T-helper 17 cell (primary cell): ENCODE measurements at regions not wholly inside any gene's neighbourhood (a gene's known extent, or its start where the extent isn't known, plus 50 kb on each side); places are given as distances from the start of the nearest gene placed in this dataset.
"Not testable (repeated sequence)": the region's sequence is repeated elsewhere in the genome, so short reads cannot be mapped to it uniquely, and the experiment has no call there.

Experiments
- ATAC-seq: fragments of 150-1000 bp; cut with Tn5 transposase; 2 replicates; pipeline ENCODE4 v1.10.0; 2021; ENCODE audit warnings: mild to moderate bottlenecking, moderate library complexity
- DNase-seq, 3 donors: peaks; one replicate each; pipeline versions ENCODE4 v3.0.0 to v3.0.0-alpha.2; 2020 to 2021
- H3K9me3 ChIP-seq: one replicate; pipeline ENCODE4 v1.7.0; 2013; ENCODE audit warnings: low read length, mild to moderate bottlenecking; ENCODE audit not compliant: control insufficient read depth, poor library complexity, severe bottlenecking
- H3K27ac Mint-ChIP-seq: one replicate; pipeline ENCODE4 v1.8.0; 2022; ENCODE audit warnings: mild to moderate bottlenecking, moderate library complexity, mixed read lengths
- H3K27me3 Mint-ChIP-seq: one replicate; pipeline ENCODE4 v1.8.0; 2022; ENCODE audit warnings: mixed read lengths
- H3K36me3 Mint-ChIP-seq: one replicate; pipeline ENCODE4 v1.8.0; 2022; ENCODE audit warnings: low read depth, mixed read lengths
- H3K4me1 Mint-ChIP-seq: one replicate; pipeline ENCODE4 v1.8.0; 2022; ENCODE audit warnings: mild to moderate bottlenecking, mixed read lengths
- H3K4me3 Mint-ChIP-seq: one replicate; pipeline ENCODE4 v1.8.0; 2022; ENCODE audit warnings: mild to moderate bottlenecking, moderate library complexity, mixed read lengths

DNA sequence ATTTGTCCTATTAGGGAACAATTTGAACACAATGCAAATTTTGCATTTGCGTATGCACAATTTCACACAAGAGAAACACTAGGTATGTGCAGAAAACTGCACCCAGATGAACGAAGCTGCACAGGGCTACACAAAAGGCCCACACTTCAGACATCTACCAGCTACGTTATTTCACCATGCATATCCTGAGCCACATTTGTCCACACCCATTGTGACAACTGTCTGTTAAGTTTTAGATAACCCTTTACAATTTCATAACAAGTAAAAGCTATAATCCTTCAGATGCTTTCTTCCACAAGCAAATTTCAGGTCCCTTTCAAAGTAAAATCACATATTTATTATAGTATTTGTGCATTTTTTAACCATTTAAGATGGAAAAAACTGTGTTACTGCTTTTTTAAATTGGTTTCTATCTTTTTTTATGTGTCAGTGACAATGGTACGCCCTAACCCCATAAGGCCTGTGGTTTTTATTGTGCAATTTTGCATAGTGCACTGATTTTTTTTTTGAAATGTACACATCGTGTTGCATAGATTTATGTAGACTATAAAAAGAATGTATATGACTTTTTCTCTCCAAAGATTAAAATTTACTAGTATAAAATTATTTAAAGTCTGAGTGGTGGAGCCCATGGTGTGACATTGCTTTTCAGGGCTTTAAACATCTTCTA lies 87.8 kb upstream of the BTG1 start:
- Mint-ChIP-seq H3K27me3 (no peaks in the 10 kb centered on the region), H3K4me3 (no peak overlapping the region), H3K36me3 (no peaks in the 10 kb centered on the region), H3K27ac (no peak overlapping the region), H3K4me1 (no peaks in the 10 kb centered on the region)
- H3K9me3 ChIP-seq, result no peaks in the 10 kb centered on the region
- DNase-seq, result no peak
- no peak for ATAC-seq

DNA sequence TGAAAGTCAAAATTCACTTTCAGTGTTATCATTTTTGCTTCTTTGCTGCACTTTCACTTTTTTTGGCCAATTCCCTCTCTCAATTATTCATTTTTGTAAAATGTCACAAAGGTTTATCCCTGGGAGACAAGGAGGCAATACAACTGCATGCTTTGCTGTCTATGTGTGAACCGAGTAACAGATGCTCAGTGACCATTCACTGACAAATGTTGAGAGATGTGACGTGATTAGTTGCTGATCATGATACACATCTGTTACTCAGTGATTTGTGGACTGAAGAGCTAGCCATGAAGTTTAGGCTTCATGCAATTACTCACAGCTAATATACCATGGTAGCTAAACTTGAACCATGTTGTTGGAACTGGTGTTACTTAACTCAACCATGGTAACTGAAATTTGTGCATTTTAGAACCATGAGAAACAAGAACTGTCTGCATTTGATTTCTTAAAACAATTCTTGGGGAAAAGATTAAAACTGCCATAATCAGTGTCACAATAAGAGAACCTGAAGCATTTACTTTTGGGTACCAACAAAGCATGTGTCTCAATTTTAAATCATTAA lies 86.8 kb upstream of the BTG1 start:
- H3K9me3 ChIP-seq, H3K27ac Mint-ChIP-seq, DNase-seq, H3K4me3 Mint-ChIP-seq, H3K4me1 Mint-ChIP-seq, ATAC-seq, H3K27me3 Mint-ChIP-seq, H3K36me3 Mint-ChIP-seq: not testable (repeated sequence)

DNA sequence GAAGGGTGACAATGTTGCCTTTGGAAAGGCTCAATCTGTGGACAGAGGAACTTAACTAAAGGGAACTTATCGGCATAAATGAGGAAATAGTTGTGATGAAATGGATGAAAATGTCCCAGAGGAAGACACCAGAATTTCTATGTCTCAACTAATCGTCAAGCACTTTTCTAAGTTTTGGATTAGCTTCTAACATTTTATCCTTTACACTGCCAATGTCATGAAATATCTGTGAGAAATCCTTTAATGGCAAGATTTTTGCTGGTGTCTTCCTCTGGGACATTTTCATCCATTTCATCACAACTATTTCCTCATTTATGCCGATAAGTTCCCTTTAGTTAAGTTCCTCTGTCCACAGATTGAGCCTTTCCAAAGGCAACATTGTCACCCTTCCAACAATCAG lies 86.3 kb upstream of the BTG1 start:
- not testable (repeated sequence) for H3K9me3 ChIP-seq, ATAC-seq, H3K4me3 Mint-ChIP-seq, H3K27me3 Mint-ChIP-seq, H3K36me3 Mint-ChIP-seq, DNase-seq, H3K27ac Mint-ChIP-seq, H3K4me1 Mint-ChIP-seq

DNA sequence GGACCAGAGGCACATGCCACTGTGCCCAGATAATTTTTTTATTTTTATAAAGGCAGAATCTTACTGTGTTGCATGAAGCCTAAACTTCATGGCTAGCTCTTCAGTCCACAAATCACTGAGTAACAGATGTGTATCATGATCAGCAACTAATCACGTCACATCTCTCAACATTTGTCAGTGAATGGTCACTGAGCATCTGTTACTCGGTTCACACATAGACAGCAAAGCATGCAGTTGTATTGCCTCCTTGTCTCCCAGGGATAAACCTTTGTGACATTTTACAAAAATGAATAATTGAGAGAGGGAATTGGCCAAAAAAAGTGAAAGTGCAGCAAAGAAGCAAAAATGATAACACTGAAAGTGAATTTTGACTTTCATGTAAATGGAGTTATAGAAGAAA lies 85.9 kb upstream of the BTG1 start:
- not testable (repeated sequence) for H3K4me1 Mint-ChIP-seq, ATAC-seq, H3K36me3 Mint-ChIP-seq, H3K27ac Mint-ChIP-seq, H3K27me3 Mint-ChIP-seq, DNase-seq, H3K9me3 ChIP-seq, H3K4me3 Mint-ChIP-seq

DNA sequence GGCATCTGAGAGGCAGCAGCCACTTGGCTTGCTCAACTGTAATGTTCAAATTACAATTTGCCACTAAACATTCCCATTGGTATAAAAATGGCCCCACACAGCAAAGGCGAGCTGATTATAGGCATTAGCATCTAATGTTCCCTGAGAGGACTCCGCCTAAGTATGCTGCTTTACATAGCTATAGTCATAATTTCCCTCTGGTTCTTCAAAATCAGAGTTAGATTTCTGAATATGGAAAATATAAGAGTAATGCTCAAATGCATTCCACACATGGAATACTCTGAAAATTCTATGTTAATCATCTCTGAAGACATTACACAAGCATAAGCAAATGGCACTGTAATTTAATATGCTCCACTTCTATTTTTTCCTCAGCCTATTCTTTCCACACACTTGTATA lies 83.7 kb upstream of the BTG1 start:
- ATAC-seq (no peak), DNase-seq (no peak)
- H3K4me1 Mint-ChIP-seq, result no peaks in the 10 kb centered on the region
- H3K9me3 ChIP-seq, result no peaks in the 10 kb centered on the region
- H3K27ac Mint-ChIP-seq, result no peak overlapping the region
- H3K4me3 Mint-ChIP-seq, result no peak overlapping the region
- no peaks in the 10 kb centered on the region for H3K27me3 Mint-ChIP-seq
- no peaks in the 10 kb centered on the region for H3K36me3 Mint-ChIP-seq

DNA sequence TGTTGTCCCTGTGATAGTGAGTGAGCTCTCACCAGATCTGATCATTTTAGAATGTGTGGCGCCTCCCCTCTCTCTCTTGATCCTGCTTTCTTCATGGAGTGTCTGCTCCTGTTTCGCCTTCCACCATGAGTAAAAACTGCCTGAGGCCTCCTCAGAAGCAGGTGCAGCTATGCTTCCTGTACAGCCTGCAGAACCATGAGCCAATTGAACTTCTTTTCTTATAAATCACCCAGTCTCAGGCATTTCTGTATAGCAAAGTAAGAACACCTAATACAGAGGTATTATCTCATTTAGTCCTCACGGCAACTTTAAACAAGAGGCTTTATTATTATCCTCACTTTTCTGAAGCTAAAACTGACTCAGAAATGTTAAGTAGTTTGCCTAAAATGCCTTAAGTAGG lies 81.3 kb upstream of the BTG1 start:
- no peak for DNase-seq
- no peaks in the 10 kb centered on the region for H3K27me3 Mint-ChIP-seq
- H3K9me3 ChIP-seq, result no peaks in the 10 kb centered on the region
- H3K4me1 Mint-ChIP-seq, result no peaks in the 10 kb centered on the region
- no peaks in the 10 kb centered on the region for H3K36me3 Mint-ChIP-seq
- no peak overlapping the region for H3K4me3 Mint-ChIP-seq
- ATAC-seq, result no peak
- H3K27ac Mint-ChIP-seq, result no peak overlapping the region

DNA sequence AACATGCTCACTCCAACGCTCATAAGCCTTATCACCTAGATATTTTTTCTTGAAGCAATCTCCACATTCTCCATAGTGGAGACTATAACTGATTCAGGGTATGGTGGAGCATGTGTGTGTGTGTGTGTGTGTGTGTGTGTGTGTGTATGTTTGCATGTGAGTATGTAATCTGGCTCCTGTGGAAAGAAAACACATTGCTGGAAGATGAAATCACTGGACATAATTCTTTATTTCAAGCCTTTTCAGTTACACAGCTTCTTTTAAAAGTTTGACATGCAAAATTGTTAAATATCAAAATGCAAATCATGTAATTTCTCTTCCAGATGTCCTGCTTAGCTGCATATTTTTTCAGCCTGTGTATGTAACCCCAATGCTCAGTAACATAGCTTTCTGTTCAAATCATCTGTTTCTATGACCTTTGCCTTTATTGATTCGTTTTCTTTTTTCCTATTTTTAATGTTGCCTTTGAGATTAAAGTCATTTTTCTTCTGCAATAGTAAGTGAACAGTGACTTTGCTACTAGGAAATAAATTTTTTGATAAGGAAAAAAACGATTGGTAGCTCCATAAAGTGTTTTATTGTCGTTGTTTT lies 80.5 kb upstream of the BTG1 start:
- Mint-ChIP-seq H3K27ac (no peak overlapping the region), H3K36me3 (no peaks in the 10 kb centered on the region), H3K27me3 (no peaks in the 10 kb centered on the region), H3K4me3 (no peak overlapping the region), H3K4me1 (no peaks in the 10 kb centered on the region)
- no peak for DNase-seq
- no peak for ATAC-seq
- H3K9me3 ChIP-seq, result no peaks in the 10 kb centered on the region

DNA sequence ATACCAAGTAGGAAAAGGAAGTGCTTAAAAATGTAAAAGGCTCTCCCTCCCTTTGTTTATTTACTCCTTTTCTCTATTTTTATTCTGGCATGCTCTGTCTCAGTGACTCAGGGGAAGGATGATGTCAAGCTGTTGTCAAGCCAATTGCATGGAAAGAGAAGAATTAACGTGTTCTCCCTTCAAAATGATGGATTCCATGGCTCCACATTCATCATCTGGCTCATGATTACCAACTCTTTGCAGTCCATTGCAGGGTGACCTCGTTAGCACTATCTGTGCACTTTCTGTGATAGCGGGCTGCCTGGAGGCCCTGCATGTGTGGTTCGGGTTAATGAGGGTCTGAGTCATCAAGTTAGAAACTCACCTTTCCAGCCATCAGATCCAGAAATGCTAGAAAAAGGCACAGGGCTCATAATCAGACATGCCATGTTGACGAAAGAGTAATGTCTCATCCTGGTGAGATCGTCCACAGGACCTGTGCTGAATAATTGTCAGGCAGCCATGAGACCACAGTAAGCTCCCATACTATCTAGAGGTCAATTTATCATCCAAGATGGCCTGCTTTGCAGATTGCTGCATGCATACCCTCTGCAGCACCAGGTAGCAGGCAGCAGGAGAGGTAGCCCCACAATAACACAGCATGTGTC lies 79.2 kb upstream of the BTG1 start:
- H3K9me3 ChIP-seq, result no peaks in the 10 kb centered on the region
- Mint-ChIP-seq H3K4me3 (no peak overlapping the region), H3K27me3 (no peaks in the 10 kb centered on the region), H3K36me3 (peaks cover 2% of the 10 kb centered on the region), H3K4me1 (no peaks in the 10 kb centered on the region), H3K27ac (no peak overlapping the region)
- DNase-seq (no peak), ATAC-seq (no peak)

DNA sequence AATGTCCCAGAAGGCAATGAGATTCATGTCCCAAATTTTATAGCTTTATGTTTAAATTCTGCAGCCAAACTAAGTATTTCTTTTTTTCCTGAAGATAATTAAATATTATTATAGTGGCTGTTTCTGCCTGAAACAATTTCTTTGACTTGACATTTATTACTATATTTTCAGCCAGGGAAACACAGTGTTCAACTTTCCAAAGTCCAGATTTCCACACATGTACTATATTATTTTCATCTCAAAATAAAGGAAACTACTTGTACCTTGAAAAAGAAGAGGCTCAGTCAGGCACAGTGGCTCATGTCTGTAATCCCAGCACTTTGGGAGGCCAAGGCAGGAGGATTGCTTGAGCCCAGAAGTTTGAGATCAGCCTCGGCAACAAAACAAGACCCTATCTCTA lies 77.8 kb upstream of the BTG1 start:
- Mint-ChIP-seq H3K36me3 (peaks cover 2% of the 10 kb centered on the region), H3K27me3 (no peaks in the 10 kb centered on the region), H3K4me3 (no peak overlapping the region), H3K4me1 (no peaks in the 10 kb centered on the region), H3K27ac (no peak overlapping the region)
- no peaks in the 10 kb centered on the region for H3K9me3 ChIP-seq
- ATAC-seq, result no peak
- no peak for DNase-seq

DNA sequence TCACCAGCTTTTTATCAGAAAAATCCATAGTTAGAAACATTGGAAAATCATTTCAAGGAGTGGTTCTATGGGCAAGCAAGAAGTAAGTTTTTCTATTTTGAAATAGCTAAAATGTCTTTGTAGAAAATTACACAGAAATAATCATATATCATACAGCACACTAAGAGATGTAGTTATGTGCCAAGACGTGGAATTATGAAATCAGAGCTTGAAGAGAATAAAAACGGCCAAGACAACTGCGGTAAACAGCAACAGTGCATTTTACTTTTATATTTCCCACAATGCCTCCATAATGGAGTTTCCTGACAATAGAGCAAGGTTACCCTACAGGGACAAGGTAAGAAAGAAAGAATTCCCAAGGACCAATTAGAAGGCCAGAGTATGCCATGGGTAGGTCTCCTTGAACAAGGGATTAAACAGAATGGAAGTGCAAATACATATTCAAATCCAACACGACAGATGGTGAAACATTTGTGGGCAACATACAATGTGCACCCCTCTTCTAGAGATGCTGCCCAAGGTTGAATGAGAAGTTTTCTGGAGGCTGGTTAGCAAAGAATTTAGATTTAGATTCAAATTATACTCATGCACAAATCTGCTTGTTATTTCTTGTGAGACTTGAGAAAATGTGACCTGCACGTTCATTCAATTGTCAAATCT lies 76.1 kb upstream of the BTG1 start:
- ATAC-seq (no peak), DNase-seq (no peak)
- H3K4me1 Mint-ChIP-seq, result no peaks in the 10 kb centered on the region
- H3K27me3 Mint-ChIP-seq, result no peaks in the 10 kb centered on the region
- peaks cover 2% of the 10 kb centered on the region for H3K36me3 Mint-ChIP-seq
- H3K27ac Mint-ChIP-seq, result no peak overlapping the region
- H3K4me3 Mint-ChIP-seq, result no peak overlapping the region
- H3K9me3 ChIP-seq, result no peaks in the 10 kb centered on the region

DNA sequence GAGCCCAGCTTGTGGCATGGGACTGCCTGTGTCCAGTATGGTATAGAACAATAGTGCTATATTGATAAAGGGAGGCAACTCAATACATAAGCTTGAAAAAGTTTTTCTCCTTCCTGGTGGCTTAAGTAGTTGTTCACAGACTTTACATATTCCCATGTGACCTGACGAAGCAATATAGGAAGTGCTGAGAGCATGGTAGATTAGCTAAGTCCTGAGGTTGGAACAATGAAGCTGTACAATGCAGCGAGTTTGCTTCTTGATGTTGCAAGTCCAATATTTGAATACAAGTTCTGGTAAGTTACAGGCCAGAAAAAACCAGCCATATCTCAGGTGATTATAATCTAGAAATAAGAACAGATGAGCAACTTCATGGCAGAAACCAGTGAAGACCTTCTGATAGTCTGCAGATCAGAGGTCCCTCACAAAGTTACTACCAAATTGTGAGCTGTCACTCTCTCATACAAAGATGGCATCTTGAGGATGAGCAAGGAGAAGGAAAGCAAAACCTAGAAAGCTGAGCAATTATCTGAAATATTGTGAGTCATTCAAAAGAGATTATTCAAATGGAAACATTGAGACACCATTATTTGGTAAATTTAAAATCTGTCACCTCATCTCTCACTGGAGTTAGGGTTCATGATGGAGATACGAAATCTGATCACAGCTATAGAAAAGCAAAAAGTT lies 72.9 kb upstream of the BTG1 start:
- Mint-ChIP-seq H3K27me3 (no peaks in the 10 kb centered on the region), H3K4me3 (no peak overlapping the region), H3K27ac (no peak overlapping the region), H3K4me1 (peaks cover 2% of the 10 kb centered on the region), H3K36me3 (peaks cover 2% of the 10 kb centered on the region)
- ATAC-seq, result no peak
- DNase-seq, result no peak
- no peaks in the 10 kb centered on the region for H3K9me3 ChIP-seq

DNA sequence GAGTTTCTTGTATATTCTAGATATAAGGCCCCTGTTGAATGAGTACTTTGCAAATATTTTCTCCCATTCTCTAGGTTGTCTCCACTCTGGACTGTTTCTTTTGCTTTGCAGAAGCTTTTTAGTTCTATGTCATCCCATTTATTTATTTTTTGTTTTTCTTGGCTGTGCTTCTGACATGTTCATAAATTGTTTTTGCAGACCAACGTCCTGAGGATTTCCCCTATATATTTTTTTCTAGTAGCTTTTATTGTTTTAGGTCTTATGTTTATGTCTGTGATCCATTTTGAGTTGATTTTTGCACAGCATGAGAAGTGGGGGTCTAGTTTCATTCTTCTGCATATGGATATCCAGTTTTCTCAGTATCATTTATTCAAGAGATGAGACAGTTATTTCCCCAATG lies 70.4 kb upstream of the BTG1 start:
- Mint-ChIP-seq H3K4me3 (no peak overlapping the region), H3K36me3 (peaks cover 2% of the 10 kb centered on the region), H3K4me1 (peaks cover 2% of the 10 kb centered on the region), H3K27me3 (no peaks in the 10 kb centered on the region), H3K27ac (no peak overlapping the region)
- DNase-seq, result no peak
- no peaks in the 10 kb centered on the region for H3K9me3 ChIP-seq
- no peak for ATAC-seq

DNA sequence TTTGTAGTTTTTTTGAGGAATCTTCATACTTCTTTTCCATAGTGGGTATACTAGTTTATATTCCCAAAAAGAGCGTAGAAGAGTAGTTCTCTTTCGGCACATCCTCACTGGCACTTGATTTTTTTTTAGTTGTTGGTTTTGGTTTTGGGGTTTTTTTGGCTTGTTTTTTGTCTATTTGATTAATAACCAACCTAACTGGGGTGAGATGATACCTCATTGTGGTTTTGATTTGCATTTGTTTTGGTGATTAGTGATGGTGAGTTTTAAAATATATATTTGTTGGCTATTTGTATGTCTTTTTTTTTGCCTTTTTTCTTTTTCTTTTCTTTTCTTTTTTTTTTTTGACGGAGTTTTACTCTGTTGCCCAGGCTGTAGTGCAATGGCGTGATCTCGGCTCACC lies 69.7 kb upstream of the BTG1 start:
- Mint-ChIP-seq H3K4me1 (peaks cover 3% of the 10 kb centered on the region), H3K36me3 (peaks cover under 1% of the 10 kb centered on the region), H3K27me3 (no peaks in the 10 kb centered on the region), H3K27ac (no peak overlapping the region), H3K4me3 (no peak overlapping the region)
- ATAC-seq, result no peak
- no peak for DNase-seq
- no peaks in the 10 kb centered on the region for H3K9me3 ChIP-seq
